ENCODE measurements at regions not wholly inside any gene's neighbourhood (a gene's known extent, or its start where the extent isn't known, plus 50 kb on each side); places are given as distances from the start of the nearest gene placed in this dataset.

DNA sequence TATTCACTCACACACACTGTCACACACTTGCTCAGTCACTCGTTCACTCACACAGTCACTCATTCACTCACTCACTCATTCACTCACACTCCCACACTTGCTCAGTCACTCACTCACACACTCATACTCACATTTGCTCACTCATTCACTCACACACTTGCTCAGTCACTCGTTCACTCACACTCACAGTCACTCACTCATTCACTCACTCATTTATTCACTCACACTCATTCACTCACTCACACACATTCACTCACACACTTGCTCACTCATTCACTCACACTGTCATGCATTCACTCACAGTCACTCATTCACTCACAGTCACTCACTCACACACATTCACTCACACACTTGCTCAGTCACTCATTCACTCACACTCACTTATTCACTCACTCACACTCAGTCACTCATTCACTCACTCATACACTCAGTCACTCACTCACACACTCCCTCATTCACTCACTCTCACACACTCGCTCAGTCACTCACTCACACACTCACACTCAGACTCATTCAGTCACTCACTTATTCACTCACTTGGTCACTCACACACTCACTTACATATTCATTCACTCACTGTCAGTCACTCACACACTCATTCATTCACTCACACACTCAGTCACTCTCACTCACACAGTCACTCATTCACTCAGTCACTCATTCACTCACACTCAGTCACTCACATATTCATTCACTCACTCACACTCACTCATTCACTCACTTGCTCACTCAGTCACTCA, 167.0 kb upstream of the C1orf174 start:
- Histone ChIP-seq H3K4me2 (ENCODE audit: low read length) (no peak overlapping the region), H3K4me3 (ENCODE audit: low read length) (no peak overlapping the region), H3K27ac (ENCODE audit: low read depth, low read length) (no peak overlapping the region), H3K79me2 (ENCODE audit: control insufficient read depth, low read length) (no peaks in the 10 kb centered on the region), H4K20me1 (ENCODE audit: control insufficient read depth, insufficient read depth, low read depth, low read length) (no peaks in the 10 kb centered on the region), H3K9me3 (ENCODE audit: control insufficient read depth, insufficient read depth, low read length) (no peaks in the 10 kb centered on the region; the same call in 1 of the 2 replicates), H3K27me3 (ENCODE audit: control insufficient read depth, low read length) (no peaks in the 10 kb centered on the region), H3K4me1 (ENCODE audit: control insufficient read depth, low read length) (peaks cover 35% of the 10 kb centered on the region), H3K36me3 (ENCODE audit: control insufficient read depth, low read length) (no peaks in the 10 kb centered on the region), H3F3A (ENCODE audit: control insufficient read depth, insufficient read depth) (no peaks in the 10 kb centered on the region; the same call in 1 of the 2 replicates), H3K9me2 (replicated peaks; ENCODE audit: control insufficient read depth, low read length) (no peaks in the 10 kb centered on the region)
- no peak for TF ChIP-seq EZH2phosphoT487 (IDR thresholded peaks at IDR 0.05; ENCODE audit: borderline replicate concordance, low read length)
- TF ChIP-seq, protein P1, sequence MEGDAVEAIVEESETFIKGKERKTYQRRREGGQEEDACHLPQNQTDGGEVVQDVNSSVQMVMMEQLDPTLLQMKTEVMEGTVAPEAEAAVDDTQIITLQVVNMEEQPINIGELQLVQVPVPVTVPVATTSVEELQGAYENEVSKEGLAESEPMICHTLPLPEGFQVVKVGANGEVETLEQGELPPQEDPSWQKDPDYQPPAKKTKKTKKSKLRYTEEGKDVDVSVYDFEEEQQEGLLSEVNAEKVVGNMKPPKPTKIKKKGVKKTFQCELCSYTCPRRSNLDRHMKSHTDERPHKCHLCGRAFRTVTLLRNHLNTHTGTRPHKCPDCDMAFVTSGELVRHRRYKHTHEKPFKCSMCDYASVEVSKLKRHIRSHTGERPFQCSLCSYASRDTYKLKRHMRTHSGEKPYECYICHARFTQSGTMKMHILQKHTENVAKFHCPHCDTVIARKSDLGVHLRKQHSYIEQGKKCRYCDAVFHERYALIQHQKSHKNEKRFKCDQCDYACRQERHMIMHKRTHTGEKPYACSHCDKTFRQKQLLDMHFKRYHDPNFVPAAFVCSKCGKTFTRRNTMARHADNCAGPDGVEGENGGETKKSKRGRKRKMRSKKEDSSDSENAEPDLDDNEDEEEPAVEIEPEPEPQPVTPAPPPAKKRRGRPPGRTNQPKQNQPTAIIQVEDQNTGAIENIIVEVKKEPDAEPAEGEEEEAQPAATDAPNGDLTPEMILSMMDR (IDR thresholded peaks at IDR 0.05; ENCODE audit: low read depth, low read length, poor library complexity, severe bottlenecking): no peak

DNA sequence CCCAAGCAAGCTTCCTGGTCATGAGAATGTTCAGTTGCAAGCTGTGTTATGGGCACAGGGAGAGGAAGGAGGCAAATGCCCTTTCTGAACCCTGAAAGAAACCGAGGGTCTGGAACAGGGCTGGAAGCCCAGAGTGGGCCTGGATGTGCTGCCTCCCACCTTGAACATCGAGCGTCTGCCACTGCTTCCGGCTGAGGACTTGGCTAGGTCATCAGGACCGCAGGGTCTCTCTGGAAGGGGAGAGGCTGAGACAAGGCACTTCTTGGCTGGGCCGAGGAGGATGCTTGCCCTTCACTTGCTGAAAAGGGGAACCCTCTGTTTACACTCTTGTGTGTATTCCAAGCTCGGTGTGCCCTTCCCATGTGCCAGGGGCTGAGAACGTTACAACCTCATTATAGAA, 168.0 kb upstream of the C1orf174 start:
- no peak for TF ChIP-seq EZH2phosphoT487 (IDR thresholded peaks at IDR 0.05; ENCODE audit: borderline replicate concordance, low read length)
- TF ChIP-seq, protein P1 (IDR thresholded peaks at IDR 0.05; ENCODE audit: low read depth, low read length, poor library complexity, severe bottlenecking): no peak
- H3K4me3 ChIP-seq (ENCODE audit: low read length): no peak overlapping the region
- H3K9me2 ChIP-seq (replicated peaks; ENCODE audit: control insufficient read depth, low read length): no peaks in the 10 kb centered on the region
- no peaks in the 10 kb centered on the region; the same call in 1 of the 2 replicates for H3F3A ChIP-seq (ENCODE audit: control insufficient read depth, insufficient read depth)
- no peaks in the 10 kb centered on the region for H3K27me3 ChIP-seq (ENCODE audit: control insufficient read depth, low read length)
- H3K36me3 ChIP-seq (ENCODE audit: control insufficient read depth, low read length): no peaks in the 10 kb centered on the region
- H3K27ac ChIP-seq (ENCODE audit: low read depth, low read length): no peak overlapping the region
- no peak overlapping the region for H3K4me2 ChIP-seq (ENCODE audit: low read length)
- no peaks in the 10 kb centered on the region; the same call in 1 of the 2 replicates for H3K9me3 ChIP-seq (ENCODE audit: control insufficient read depth, insufficient read depth, low read length)
- H3K4me1 ChIP-seq (ENCODE audit: control insufficient read depth, low read length): peaks cover 45% of the 10 kb centered on the region
- no peaks in the 10 kb centered on the region for H3K79me2 ChIP-seq (ENCODE audit: control insufficient read depth, low read length)
- H4K20me1 ChIP-seq (ENCODE audit: control insufficient read depth, insufficient read depth, low read depth, low read length): no peaks in the 10 kb centered on the region

DNA sequence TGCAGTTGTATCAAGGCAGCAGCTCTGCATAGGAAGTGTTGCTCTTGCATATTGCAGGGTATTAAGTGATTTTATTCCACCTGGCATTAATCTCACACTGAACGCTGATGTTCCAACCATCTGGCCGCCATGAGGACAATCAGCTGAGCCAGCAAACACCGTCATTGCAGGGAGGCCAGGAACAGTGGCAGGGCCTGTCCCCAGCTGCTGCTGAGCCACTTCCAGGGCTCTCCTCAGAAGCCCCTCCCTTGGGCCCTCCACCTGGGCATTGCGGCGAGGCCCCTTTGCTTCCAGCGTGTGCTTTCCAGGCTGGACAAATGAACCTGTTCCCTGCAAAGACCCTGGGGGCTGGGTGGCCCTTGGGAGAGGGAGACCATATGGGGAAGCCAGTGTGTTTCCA, 171.6 kb upstream of the C1orf174 start:
- no peaks in the 10 kb centered on the region for H4K20me1 ChIP-seq (ENCODE audit: control insufficient read depth, insufficient read depth, low read depth, low read length)
- H3K4me3 ChIP-seq (ENCODE audit: low read length): no peak overlapping the region
- no peaks in the 10 kb centered on the region for H3K27me3 ChIP-seq (ENCODE audit: control insufficient read depth, low read length)
- no peak overlapping the region for H3K4me2 ChIP-seq (ENCODE audit: low read length)
- no peak overlapping the region for H3K27ac ChIP-seq (ENCODE audit: low read depth, low read length)
- peaks cover 70% of the 10 kb centered on the region for H3K4me1 ChIP-seq (ENCODE audit: control insufficient read depth, low read length)
- H3K9me3 ChIP-seq (ENCODE audit: control insufficient read depth, insufficient read depth, low read length): no peaks in the 10 kb centered on the region; the same call in 1 of the 2 replicates
- no peaks in the 10 kb centered on the region for H3F3A ChIP-seq (ENCODE audit: control insufficient read depth, insufficient read depth)
- H3K36me3 ChIP-seq (ENCODE audit: control insufficient read depth, low read length): no peaks in the 10 kb centered on the region
- H3K9me2 ChIP-seq (replicated peaks; ENCODE audit: control insufficient read depth, low read length): no peaks in the 10 kb centered on the region
- TF ChIP-seq EZH2phosphoT487 (IDR thresholded peaks at IDR 0.05; ENCODE audit: borderline replicate concordance, low read length): no peak
- H3K79me2 ChIP-seq (ENCODE audit: control insufficient read depth, low read length): no peaks in the 10 kb centered on the region

DNA sequence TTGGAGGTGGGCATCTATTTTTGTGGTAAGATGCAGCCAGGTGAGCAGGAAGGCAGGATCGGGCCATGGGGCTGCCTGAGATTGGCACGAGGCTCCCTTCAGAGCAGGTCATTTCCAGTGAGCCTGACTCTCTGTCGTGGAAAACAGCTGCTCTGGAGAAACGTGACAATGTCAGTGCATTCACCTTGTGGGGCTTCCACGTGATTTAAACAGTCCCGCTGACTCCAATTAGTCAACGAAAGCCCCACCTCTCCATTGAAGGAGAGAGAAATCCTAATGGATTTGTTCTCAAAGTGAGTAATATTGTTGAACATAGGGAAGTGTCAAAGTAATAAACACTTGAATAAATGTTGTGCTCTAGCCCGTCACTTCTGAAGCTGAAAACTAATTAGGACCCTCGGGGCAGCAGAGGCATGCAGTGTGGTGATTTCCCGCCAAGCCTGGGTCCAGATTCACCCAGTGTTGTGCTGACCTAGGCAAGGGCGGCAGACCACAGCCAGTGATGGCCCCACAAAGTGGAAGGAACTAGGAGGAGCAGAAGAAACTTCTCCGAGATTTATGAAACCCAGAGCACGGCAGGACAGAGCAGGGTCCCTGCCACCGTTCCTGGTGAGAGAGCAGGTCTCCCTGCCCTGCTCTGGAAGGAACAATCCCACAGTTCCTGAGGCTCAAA, 172.5 kb upstream of the C1orf174 start:
- Histone ChIP-seq H3K9me2 (replicated peaks; ENCODE audit: control insufficient read depth, low read length) (no peaks in the 10 kb centered on the region), H4K20me1 (ENCODE audit: control insufficient read depth, insufficient read depth, low read depth, low read length) (no peaks in the 10 kb centered on the region), H3K27ac (ENCODE audit: low read depth, low read length) (peak overlapping the region; percentile 73), H3K27me3 (ENCODE audit: control insufficient read depth, low read length) (no peaks in the 10 kb centered on the region), H3K36me3 (ENCODE audit: control insufficient read depth, low read length) (no peaks in the 10 kb centered on the region), H3K4me2 (ENCODE audit: low read length) (peak overlapping the region; percentile 86), H3F3A (ENCODE audit: control insufficient read depth, insufficient read depth) (no peaks in the 10 kb centered on the region), H3K79me2 (ENCODE audit: control insufficient read depth, low read length) (no peaks in the 10 kb centered on the region), H3K4me3 (ENCODE audit: low read length) (peak overlapping the region; percentile 71), H3K4me1 (ENCODE audit: control insufficient read depth, low read length) (peaks cover 70% of the 10 kb centered on the region), H3K9me3 (ENCODE audit: control insufficient read depth, insufficient read depth, low read length) (no peaks in the 10 kb centered on the region)
- TF ChIP-seq EZH2phosphoT487 (IDR thresholded peaks at IDR 0.05; ENCODE audit: borderline replicate concordance, low read length): no peak
- TF ChIP-seq, protein P1 (IDR thresholded peaks at IDR 0.05; ENCODE audit: low read depth, low read length, poor library complexity, severe bottlenecking): no peak

Data from DOHH2 (cell line).